RWPE1 (cell line): ENCODE measurements at regions not wholly inside any gene's neighbourhood (a gene's known extent, or its start where the extent isn't known, plus 50 kb on each side); places are given as distances from the start of the nearest gene placed in this dataset.

Source experiments
- CTCF ChIA-PET: fragments of 350-600 bp; sonication (Branson Sonifier 250); formaldehyde crosslinking; extraction: SDS; loops from one replicate; lab custom pipeline; 2021; lab: Yijun Ruan, JAX
- POLR2A ChIA-PET: fragments of 400-600 bp; formaldehyde crosslinking; extraction: SDS; loops from one replicate; lab custom pipeline; 2020; ENCODE audit warnings: antibody characterized with exemption; ENCODE audit not compliant: low non-redundant PET; lab: Yijun Ruan, JAX
- DNase-seq: peaks from one replicate; pipeline ENCODE4 v3.0.0; 2012; ENCODE audit warnings: low spot score
- H3K27ac ChIP-seq: fragments of 450-650 bp; 2 replicates; pipeline ENCODE4 v1.5.1; 2017
- CTCF ChIP-seq: fragments of 450-650 bp; conservative IDR thresholded peaks from 2 replicates; pipeline ENCODE4 v1.5.1; 2017; ENCODE audit warnings: low read depth, mild to moderate bottlenecking

GRCh38 chr1:14521622-14522021 lies 76.9 kb upstream of the KAZN start:
- H3K27ac ChIP-seq: peak overlapping the region; percentile 96
- ChIA-PET CTCF (interaction anchor here (0.9 kb wide), 1 partner anchor 56 kb away, joined by 3 read pairs; no protein-coding TSS in a partner anchor), POLR2A (no interaction called here)
- no peak for TF ChIP-seq CTCF
- DNase-seq: no peak

- no peak for TF ChIP-seq CTCF
- peak; percentile 70 for DNase-seq
- CTCF ChIA-PET: interaction anchor here (0.9 to 1.1 kb wide), 2 partner anchors 55 to 408 kb away, joined by 3 read pairs; no protein-coding TSS in a partner anchor
- peak overlapping the region; percentile 92 for H3K27ac ChIP-seq
- POLR2A ChIA-PET: no interaction called here
Measured at GRCh38 chr1:14522077-14522925, 76.2 kb upstream of the KAZN start.

- CTCF ChIA-PET: interaction anchor here (1.1 kb wide), 1 partner anchor 409 kb away, joined by 3 read pairs; no protein-coding TSS in a partner anchor
- no peak for TF ChIP-seq CTCF
Measured at GRCh38 chr1:14522926-14523241, 75.6 kb upstream of the KAZN start.

GRCh38 chr1:14524826-14525636 lies 73.5 kb upstream of the KAZN start:
- CTCF ChIA-PET: no interaction called here
- no peak for TF ChIP-seq CTCF
- no peak for DNase-seq
- POLR2A ChIA-PET: no interaction called here
- no peak overlapping the region for H3K27ac ChIP-seq

More at GRCh38 chr1:14522926-14523241, 75.6 kb upstream of the KAZN start:
- POLR2A ChIA-PET: no interaction called here
- DNase-seq: peak; percentile 91
- peak overlapping the region; percentile 92 for H3K27ac ChIP-seq

GRCh38 chr1:14529475-14529874 lies 69.0 kb upstream of the KAZN start:
- TF ChIP-seq CTCF: no peak
- no peak for DNase-seq
- POLR2A ChIA-PET: no interaction called here

GRCh38 chr1:14531519-14531918 lies 67.0 kb upstream of the KAZN start:
- no peak for TF ChIP-seq CTCF
- DNase-seq: no peak
- no peak overlapping the region for H3K27ac ChIP-seq
- ChIA-PET POLR2A (no interaction called here), CTCF (no interaction called here)

More at GRCh38 chr1:14529475-14529874, 69.0 kb upstream of the KAZN start:
- no peak overlapping the region for H3K27ac ChIP-seq
- CTCF ChIA-PET: no interaction called here
